Neural progenitor cell (in vitro differentiated cells): ENCODE measurements at regions not wholly inside any gene's neighbourhood (a gene's known extent, or its start where the extent isn't known, plus 50 kb on each side); places are given as distances from the start of the nearest gene placed in this dataset.

ENCODE experiments used
- CTCF ChIP-seq: fragments of 200-600 bp; sonication (generic); IDR thresholded peaks from 2 replicates; pipeline ENCODE4 v1.5.1; 2017; ENCODE audit warnings: antibody characterized with exemption, mild to moderate bottlenecking
- EZH2 ChIP-seq: fragments of 200-600 bp; sonication (generic); IDR thresholded peaks from 2 replicates; pipeline ENCODE4 v1.6.1; 2017; ENCODE audit warnings: antibody characterized with exemption, mild to moderate bottlenecking, moderate library complexity

GRCh38 chr2:78865667-78866066, 159.8 kb upstream of the REG3G start:
- TF ChIP-seq CTCF: no peak
- TF ChIP-seq EZH2: no peak
